Breast epithelium (tissue), 3 donors: ENCODE measurements at regions not wholly inside any gene's neighbourhood (a gene's known extent, or its start where the extent isn't known, plus 50 kb on each side); places are given as distances from the start of the nearest gene placed in this dataset.

Experiments
- POLR2A ChIP-seq: fragments of 450-650 bp; IDR thresholded peaks from one replicate; pipeline ENCODE4 v1.6.1; 2016; ENCODE audit warnings: antibody characterized with exemption, mild to moderate bottlenecking, moderate library complexity
- POLR2AphosphoS5 ChIP-seq, 3 donors: sonication (generic); formaldehyde crosslinking; IDR thresholded peaks; one replicate each; pipeline ENCODE4 v1.6.1; 2017; ENCODE audit warnings: antibody characterized with exemption in 3 of 3
- TF ChIP-seq, protein P1 (sequence below), 3 donors: fragments of 450-650 bp; IDR thresholded peaks; one replicate each; pipeline ENCODE4 v1.5.1; 2016 to 2017; ENCODE audit warnings: antibody characterized with exemption in 3 of 3, mild to moderate bottlenecking in 3 of 3, moderate library complexity in 3 of 3

- TF ChIP-seq, protein P1, sequence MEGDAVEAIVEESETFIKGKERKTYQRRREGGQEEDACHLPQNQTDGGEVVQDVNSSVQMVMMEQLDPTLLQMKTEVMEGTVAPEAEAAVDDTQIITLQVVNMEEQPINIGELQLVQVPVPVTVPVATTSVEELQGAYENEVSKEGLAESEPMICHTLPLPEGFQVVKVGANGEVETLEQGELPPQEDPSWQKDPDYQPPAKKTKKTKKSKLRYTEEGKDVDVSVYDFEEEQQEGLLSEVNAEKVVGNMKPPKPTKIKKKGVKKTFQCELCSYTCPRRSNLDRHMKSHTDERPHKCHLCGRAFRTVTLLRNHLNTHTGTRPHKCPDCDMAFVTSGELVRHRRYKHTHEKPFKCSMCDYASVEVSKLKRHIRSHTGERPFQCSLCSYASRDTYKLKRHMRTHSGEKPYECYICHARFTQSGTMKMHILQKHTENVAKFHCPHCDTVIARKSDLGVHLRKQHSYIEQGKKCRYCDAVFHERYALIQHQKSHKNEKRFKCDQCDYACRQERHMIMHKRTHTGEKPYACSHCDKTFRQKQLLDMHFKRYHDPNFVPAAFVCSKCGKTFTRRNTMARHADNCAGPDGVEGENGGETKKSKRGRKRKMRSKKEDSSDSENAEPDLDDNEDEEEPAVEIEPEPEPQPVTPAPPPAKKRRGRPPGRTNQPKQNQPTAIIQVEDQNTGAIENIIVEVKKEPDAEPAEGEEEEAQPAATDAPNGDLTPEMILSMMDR (IDR thresholded peaks at IDR 0.05): no peak
- TF ChIP-seq POLR2A (no peak), POLR2AphosphoS5 (IDR thresholded peaks at IDR 0.05) (no peak)
Measured at GRCh38 chr2:13156916-13157315, 440.2 kb downstream of the TRIB2 start.
